22Rv1 (cell line): ENCODE measurements at regions not wholly inside any gene's neighbourhood (a gene's known extent, or its start where the extent isn't known, plus 50 kb on each side); places are given as distances from the start of the nearest gene placed in this dataset.

Experiments used
- CTCF ChIP-seq: fragments of 450-650 bp; IDR thresholded peaks from 2 replicates; pipeline ENCODE4 v1.5.1; 2017; ENCODE audit warnings: mild to moderate bottlenecking
- ZFX ChIP-seq: fragments of 450-650 bp; IDR thresholded peaks from 2 replicates; pipeline ENCODE4 v1.6.1; 2017; ENCODE audit warnings: antibody characterized with exemption, borderline replicate concordance

GRCh38 chr5:40112875-40113274 is 566.8 kb upstream of the PTGER4 start:
- TF ChIP-seq CTCF: no peak
- no peak for TF ChIP-seq ZFX
